Pancreas (tissue), 10 donors: ENCODE measurements at regions not wholly inside any gene's neighbourhood (a gene's known extent, or its start where the extent isn't known, plus 50 kb on each side); places are given as distances from the start of the nearest gene placed in this dataset.

Experiments
- ATAC-seq, 4 donors: fragments of 200-7000 bp; cut with Tn5 transposase; one replicate each; pipeline versions ENCODE4 v1.8.0 to v1.9.1; 2020; ENCODE audit warnings: mild to moderate bottlenecking in 4 of 4, moderate library complexity in 4 of 4
- DNase-seq, 6 donors: peaks; one replicate each; pipeline ENCODE4 v3.0.0-alpha.2; 2020
- FAIRE-seq: peaks from 2 replicates; lab custom pipeline; 2012; peaks lifted over from hg19 to GRCh38; lab: Jason Lieb, UNC
- H3K27ac ChIP-seq, 4 donors: fragments of 200-600 bp; sonication (generic); 1 replicate in 3 of 4; 2 replicates in 1 of 4; pipeline versions ENCODE4 v1.5.0 to v1.8.0; 2020
- H3K27me3 ChIP-seq, 4 donors: fragments of 200-600 bp; one replicate each; pipeline ENCODE4 v1.8.0; 2021
- H3K36me3 ChIP-seq, 3 donors: fragments of 200-600 bp; sonication (generic) in 1 of 3; one replicate each; pipeline versions ENCODE4 v1.5.0 to v1.8.0; 2020 to 2021
- H3K4me1 ChIP-seq, 3 donors: fragments of 200-600 bp; one replicate each; pipeline ENCODE4 v1.8.0; 2021
- H3K4me3 ChIP-seq, 4 donors: fragments of 200-600 bp; sonication (generic) in 2 of 4; one replicate each; pipeline versions ENCODE4 v1.5.0 to v1.8.0; 2020 to 2021
- H3K9me3 ChIP-seq, 4 donors: fragments of 200-600 bp; one replicate each; pipeline ENCODE4 v1.8.0; 2021
- CTCF ChIP-seq, 4 donors: fragments of 200-600 bp; sonication (generic) in 3 of 4; IDR thresholded peaks; one replicate each; pipeline versions ENCODE4 v1.5.0 to v1.8.0; 2021; ENCODE audit warnings: antibody characterized with exemption in 4 of 4
- WGBS, 2 donors: extraction: QIAGEN DNeasy Blood & Tissue Kit; methylation state at CpG; one replicate each; pipeline ENCODE4 v1.1.7; 2013; 5-methylcytosine and 5-hydroxymethylcytosine counted together
- intact Hi-C, 3 donors: fragments of 100-400 bp; cut with DNase I; formaldehyde crosslinking; loops; one replicate each; pipeline versions ENCODE4 v1.11.1 to v1.14.2; 2022
- donor health status: healthy with polysubstance abuse.
- donor health status: DM: no; HTN: no; CAD: no; lungs with moderate emphysema.
- donor health status: DM: no; HTN: no; CAD: no.
- donor health status: control.
- donor health status: control.
- donor health status: Bipolar disorder and iron deficiency.
- donor health status: DM: yes; HTN: yes; CAD: no.
- donor health status: DM: no; HTN: no; CAD: no.
- donor health status: DM: no; HTN: no; CAD: no.
- donor health status: DM: yes; HTN: yes; CAD: no.

GRCh38 chr10:130553826-130554225 is 417.6 kb downstream of the GLRX3 start:
- intact Hi-C loops: no loop called here
- no peak overlapping the region for H3K4me3 ChIP-seq
- FAIRE-seq (no peak), DNase-seq (no peak), ATAC-seq (no peak)
- H3K9me3 ChIP-seq: no peaks in the 10 kb centered on the region
- H3K4me1 ChIP-seq: no peaks in the 10 kb centered on the region
- no peak overlapping the region for H3K27ac ChIP-seq
- no peaks in the 10 kb centered on the region for H3K36me3 ChIP-seq
- 45 to 52% methylated on average over 7 of the region's 7 CpGs for WGBS, 2 donors
- no peak for TF ChIP-seq CTCF (IDR thresholded peaks at IDR 0.05)
- peaks cover 0 to 4% (median 0%) of the 10 kb centered on the region in 4 donors for H3K27me3 ChIP-seq

- Histone ChIP-seq H3K36me3 (no peaks in the 10 kb centered on the region), H3K4me3 (no peak overlapping the region), H3K27ac (no peak overlapping the region), H3K4me1 (no peaks in the 10 kb centered on the region), H3K9me3 (no peaks in the 10 kb centered on the region), H3K27me3 (no peaks in the 10 kb centered on the region)
- no peak for TF ChIP-seq CTCF (IDR thresholded peaks at IDR 0.05)
- FAIRE-seq: no peak
- 69 to 72% methylated on average over 14 of the region's 14 CpGs for WGBS, 2 donors
- DNase-seq: no peak
- intact Hi-C loops: no loop called here
- ATAC-seq: no peak
These were observed 418.7 kb downstream of the GLRX3 start for GRCh38 chr10:130554701-130555410.

- intact Hi-C loops: no loop called here
- 55 to 59% methylated on average over 7 of the region's 7 CpGs for WGBS, 2 donors
These were observed 419.2 kb downstream of the GLRX3 start for GRCh38 chr10:130555411-130555750.

GRCh38 chr10:130557181-130557845 is 421.1 kb downstream of the GLRX3 start:
- no peaks in the 10 kb centered on the region for H3K36me3 ChIP-seq
- ATAC-seq: no peak
- H3K27me3 ChIP-seq: no peaks in the 10 kb centered on the region
- no peaks in the 10 kb centered on the region for H3K4me1 ChIP-seq
- no peak for TF ChIP-seq CTCF (IDR thresholded peaks at IDR 0.05)
- no peak overlapping the region for H3K27ac ChIP-seq
- no peak overlapping the region for H3K4me3 ChIP-seq
- no peak for DNase-seq
- 46 to 48% methylated on average over 8 of the region's 8 CpGs for WGBS, 2 donors
- intact Hi-C loops: no loop called here
- FAIRE-seq: no peak
- H3K9me3 ChIP-seq: no peaks in the 10 kb centered on the region

More at GRCh38 chr10:130555411-130555750, 419.2 kb downstream of the GLRX3 start:
- no peak for TF ChIP-seq CTCF (IDR thresholded peaks at IDR 0.05)
- no peak overlapping the region for H3K4me3 ChIP-seq
- no peaks in the 10 kb centered on the region for H3K27me3 ChIP-seq
- no peaks in the 10 kb centered on the region for H3K9me3 ChIP-seq
- no peaks in the 10 kb centered on the region for H3K4me1 ChIP-seq
- DNase-seq (no peak), ATAC-seq (no peak), FAIRE-seq (no peak)
- no peaks in the 10 kb centered on the region for H3K36me3 ChIP-seq
- no peak overlapping the region for H3K27ac ChIP-seq
